ENCODE measurements at regions not wholly inside any gene's neighbourhood (a gene's known extent, or its start where the extent isn't known, plus 50 kb on each side); places are given as distances from the start of the nearest gene placed in this dataset.
A peak's percentile ranks its signal among the peaks of the same experiment; 100 is the strongest.

DNA sequence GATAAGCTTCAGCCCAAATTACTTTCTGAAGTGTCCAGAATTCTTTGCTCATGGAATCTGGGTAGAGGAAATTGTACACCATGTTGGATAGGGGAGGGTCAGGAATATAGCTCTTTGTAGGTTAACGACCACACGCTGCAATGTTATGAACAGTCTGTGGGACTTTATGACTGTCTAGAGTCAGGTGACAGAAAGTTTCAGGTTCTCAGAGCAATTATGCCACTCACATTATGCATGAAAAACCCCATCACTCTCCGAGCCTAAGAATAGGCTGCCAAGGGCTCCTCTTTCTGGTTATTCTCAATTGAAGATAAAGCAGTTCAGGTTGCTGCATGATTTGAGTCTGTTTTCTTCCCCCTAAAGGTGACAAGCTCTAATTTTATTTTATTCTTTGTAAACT lies 430.9 kb downstream of the ATP23 start:
- DNase-seq: no peak

DNA sequence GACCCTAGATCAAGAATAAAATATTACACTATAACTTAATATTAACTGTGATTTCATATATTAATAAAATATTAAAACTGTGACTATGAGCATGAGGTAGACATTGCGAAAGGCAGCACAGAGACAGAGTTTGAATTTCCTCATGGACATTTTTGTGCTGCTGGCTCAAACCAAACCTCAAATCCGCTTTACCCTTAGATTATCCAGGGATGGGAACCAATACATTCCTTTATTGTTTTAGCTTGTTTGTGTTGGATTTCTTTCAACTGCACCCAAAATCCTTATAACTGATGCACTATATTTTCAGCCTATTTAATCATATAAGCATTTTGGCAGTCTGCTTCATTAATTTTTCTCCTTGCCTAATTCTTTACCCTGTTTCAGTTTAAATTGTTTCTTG lies 436.7 kb downstream of the ATP23 start:
- no peak for DNase-seq

- DNase-seq: no peak
Observed at GRCh38 chr12:58381546-58381945, 440.2 kb downstream of the ATP23 start.

GRCh38 chr12:58384196-58384595 lies 442.8 kb downstream of the ATP23 start:
- DNase-seq: no peak

DNA sequence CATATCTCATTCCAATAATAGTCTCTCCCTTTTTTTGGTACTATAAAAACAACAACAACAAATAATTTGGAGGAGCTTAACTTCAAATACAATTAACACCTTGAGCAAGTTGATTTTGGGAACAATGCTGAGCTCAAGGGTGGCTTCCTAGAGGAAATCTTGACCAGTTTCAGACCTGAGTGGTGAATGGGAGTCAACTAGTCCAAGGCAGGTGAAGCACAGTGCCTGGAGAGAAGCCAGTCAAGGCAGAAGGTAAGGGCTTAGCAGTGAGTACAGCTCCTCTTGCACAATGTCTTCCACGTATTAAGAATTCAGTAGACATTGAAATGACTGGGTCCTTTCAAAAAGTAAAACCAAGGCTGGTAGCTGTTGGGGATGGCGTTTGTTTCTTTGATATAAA lies 444.8 kb downstream of the ATP23 start:
- DNase-seq: no peak

DNA sequence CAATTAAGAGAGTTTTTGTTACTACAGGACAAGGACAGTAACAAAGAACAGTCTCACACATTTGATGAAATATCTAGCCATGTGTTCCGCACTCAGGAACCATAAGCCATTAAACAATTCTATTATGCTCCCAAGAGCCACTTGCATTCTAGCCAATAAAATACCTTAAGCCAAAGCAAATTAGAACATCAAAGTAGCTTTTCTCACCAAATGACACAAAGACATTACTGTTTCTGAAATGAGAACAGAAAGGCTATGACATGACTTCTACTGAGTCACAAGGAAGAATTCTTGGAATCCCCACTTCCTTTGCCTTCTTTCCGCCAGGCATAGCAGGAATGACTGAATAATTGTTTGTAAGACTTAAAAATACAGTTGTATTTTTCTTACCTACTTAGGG lies 445.8 kb downstream of the ATP23 start:
- peak; percentile 67 for DNase-seq

DNA sequence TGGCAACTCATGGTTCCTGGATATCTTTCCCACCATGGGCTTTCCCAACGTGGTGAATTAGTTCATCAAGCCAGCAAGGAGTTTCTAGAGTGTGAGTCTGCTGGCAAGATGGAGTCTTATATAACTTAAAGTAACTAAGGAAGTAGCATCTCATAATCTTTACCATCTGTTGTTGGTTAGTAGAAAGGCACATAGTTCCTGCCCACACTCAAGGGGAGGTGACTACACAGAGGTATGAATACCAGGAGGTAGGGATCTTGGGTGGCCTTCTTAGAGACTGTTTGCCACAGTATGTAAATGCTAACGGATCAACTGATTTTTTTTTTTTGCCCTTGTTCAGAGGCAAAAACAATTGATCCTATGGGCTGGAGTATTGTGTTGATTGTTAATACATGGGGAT lies 446.9 kb downstream of the ATP23 start:
- no peak for DNase-seq

GRCh38 chr12:58393152-58393551 lies 451.8 kb downstream of the ATP23 start:
- DNase-seq: peak; percentile 79

GRCh38 chr12:58395056-58395455 lies 453.7 kb downstream of the ATP23 start:
- DNase-seq: no peak

- peak; percentile 55 for DNase-seq
Observed at GRCh38 chr12:58395470-58395869, 454.1 kb downstream of the ATP23 start.

DNA sequence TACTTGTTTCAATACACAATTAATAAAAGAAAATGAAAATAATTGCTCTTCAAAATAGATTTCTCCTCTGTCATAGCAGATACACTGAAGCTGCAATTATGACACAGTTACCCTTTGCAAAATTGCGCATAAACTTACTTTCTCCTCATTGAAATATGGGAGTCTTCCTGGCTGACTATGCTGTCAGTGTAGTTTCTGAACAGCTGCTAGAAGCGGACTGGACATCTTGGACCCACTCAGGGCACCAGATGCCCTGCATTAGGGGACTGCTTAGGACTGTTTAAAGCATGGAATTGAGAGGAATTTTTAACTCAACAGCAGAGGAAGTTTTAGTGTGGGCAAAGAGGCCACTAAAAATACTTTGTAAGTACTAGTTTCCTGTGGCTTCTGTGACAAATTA lies 454.9 kb downstream of the ATP23 start:
- no peak for DNase-seq

- DNase-seq: no peak
Observed at GRCh38 chr12:58405363-58405762, 464.0 kb downstream of the ATP23 start.

- DNase-seq: no peak
Observed at GRCh38 chr12:58408516-58408915, 467.1 kb downstream of the ATP23 start.

GRCh38 chr12:58412461-58413060 lies 471.2 kb downstream of the ATP23 start:
- no peak for DNase-seq

- DNase-seq: peak; percentile 51
Observed at GRCh38 chr12:58413794-58414193, 472.4 kb downstream of the ATP23 start.

GRCh38 chr12:58414398-58414871 lies 473.1 kb downstream of the ATP23 start:
- no peak for DNase-seq

DNA sequence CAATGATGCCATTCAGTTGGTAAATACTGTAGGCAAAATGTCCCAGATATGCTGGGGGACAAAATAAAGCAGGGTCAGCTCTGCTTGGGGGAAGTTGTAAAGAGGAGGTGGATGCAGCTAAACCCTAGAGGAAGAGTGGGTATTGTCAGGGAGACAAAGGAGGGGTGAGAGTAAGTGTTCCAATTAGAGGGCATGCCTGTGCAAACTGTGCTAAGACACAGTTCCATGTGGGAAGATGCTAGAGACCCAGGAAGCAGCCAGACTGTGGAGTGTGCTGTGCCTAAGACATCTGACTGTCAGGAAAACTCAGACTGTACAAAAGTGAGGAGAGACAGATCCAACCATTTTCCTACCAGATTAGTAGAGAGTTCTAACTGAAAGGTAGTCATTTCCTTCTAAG lies 474.3 kb downstream of the ATP23 start:
- DNase-seq: peak; percentile 35

- DNase-seq: peak; percentile 45
Observed at GRCh38 chr12:58416236-58416635, 474.9 kb downstream of the ATP23 start.

DNA sequence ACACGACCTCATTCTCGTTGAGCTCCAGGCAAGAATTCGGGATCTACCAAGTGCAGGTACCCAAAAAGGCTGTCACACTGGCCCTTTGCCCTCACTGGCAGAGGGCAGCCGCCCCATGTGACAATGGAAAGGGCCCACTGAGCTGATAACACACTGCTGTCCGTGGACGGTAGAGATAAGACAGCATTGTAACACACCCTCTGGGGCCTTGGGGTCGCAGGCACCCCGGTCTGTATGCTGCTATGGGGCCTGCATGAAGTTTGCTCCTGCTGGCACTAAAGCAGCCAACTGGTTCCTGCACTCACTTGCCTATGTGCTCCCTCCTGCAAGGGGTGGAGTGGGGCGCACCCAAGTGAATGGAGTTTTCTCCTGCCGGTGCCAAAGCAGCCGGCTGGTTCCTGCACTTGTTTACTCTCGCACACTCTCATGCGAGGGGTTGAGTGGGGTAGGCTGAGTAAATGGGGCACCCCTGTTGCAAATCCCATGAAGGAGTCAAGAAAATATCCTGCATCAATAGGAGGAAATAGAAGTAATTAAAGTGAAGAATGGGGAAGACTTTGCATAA lies 477.9 kb downstream of the ATP23 start:
- no peak for DNase-seq

DNA sequence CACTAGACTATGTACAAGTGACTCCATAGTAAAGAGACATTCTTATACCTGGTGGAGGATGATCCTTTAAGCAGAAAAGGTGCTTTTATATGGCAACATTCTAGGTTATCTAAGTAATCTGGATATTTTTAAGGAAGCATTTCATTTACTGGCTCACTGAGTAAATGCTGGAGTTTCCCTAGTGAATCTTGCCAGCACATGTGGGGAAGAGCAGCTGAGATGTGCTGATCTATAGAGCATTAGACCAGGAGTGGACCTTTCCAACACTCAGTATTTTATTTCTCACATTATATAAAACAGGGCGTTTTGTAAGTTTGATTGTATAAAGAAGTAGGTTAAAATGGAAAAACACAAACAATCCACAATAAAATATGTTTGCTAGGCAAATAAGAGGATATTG lies 478.5 kb downstream of the ATP23 start:
- no peak for DNase-seq

DNA sequence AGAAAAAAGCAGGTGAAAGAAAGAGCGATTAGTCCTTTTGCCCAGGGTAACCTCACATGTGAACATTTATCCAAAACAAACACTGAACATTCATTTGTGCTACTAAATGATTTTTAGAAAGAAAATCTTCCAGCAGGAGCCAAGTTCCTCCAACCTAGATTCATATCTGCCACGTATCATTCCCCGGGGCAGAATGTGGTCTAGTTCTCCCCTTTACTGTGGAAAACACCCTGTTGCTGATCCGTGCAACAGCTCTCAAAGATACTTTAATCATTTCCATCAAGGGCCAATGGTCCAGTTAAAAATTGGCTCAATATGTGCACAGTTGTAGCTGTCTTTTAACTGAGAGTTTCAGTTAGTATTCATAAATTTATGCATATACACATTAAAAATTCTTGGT lies 479.1 kb downstream of the ATP23 start:
- DNase-seq: no peak

DNA sequence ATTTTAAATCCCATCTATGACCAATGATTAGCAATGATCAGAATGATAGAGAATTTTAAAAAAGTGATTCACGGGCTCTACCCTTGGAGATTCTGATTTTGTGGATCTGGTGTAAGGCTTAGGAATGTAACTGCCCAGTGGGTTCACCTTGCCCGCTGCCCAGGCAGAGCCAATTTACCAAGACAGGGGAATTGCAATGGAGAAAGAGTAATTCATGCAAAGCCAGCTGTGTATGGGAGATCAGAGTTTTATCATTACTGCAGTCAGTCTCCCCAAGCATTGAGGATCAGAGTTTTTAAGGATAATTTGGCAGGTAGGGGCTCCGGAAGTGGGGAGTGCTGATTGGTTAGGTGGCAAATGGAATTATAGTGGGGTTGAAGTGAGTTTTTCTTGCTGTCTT lies 480.6 kb downstream of the ATP23 start:
- no peak for DNase-seq

DNA sequence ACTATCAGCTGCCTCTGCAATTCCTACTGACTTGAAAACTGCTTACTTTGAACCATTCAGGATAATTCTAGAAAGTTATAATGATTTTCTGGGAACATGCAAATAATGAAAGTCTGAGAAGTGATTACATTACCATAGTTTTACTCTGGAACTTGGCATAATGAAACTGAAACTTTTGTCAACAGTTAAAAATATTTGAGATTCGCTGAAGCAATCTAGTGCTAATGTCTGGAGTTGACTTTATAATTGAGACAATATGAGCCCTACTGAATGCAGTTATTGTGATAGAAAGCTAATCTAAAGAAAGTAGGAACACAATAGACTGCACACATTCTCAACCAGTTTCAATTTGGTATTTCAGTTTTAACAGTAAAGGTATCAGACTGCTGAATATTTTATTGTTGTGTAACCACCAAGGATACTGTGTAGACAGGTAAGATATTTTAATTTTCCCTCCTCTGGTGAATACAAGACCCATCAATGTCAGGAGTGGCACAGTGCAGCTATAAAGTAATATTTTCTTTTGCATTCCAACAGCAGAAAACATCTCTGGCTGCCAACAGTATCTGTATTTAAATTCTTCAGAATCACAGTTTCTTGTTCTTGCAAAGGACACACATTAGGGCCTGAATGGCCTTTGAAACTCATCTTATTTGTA lies 483.5 kb downstream of the ATP23 start:
- DNase-seq: no peak
